LHCN-M2 (cell line): ENCODE measurements at regions not wholly inside any gene's neighbourhood (a gene's known extent, or its start where the extent isn't known, plus 50 kb on each side); places are given as distances from the start of the nearest gene placed in this dataset.
"Not testable (repeated sequence)": the region's sequence is repeated elsewhere in the genome, so short reads cannot be mapped to it uniquely, and the experiment has no call there.

Experiments
- DNase-seq: peaks from one replicate; pipeline ENCODE4 v3.0.0-alpha.2; 2012; ENCODE audit warnings: low read depth

GRCh38 chr1:221025956-221026355 is 146.7 kb downstream of the HLX start:
- DNase-seq, result peak; percentile 47

DNA sequence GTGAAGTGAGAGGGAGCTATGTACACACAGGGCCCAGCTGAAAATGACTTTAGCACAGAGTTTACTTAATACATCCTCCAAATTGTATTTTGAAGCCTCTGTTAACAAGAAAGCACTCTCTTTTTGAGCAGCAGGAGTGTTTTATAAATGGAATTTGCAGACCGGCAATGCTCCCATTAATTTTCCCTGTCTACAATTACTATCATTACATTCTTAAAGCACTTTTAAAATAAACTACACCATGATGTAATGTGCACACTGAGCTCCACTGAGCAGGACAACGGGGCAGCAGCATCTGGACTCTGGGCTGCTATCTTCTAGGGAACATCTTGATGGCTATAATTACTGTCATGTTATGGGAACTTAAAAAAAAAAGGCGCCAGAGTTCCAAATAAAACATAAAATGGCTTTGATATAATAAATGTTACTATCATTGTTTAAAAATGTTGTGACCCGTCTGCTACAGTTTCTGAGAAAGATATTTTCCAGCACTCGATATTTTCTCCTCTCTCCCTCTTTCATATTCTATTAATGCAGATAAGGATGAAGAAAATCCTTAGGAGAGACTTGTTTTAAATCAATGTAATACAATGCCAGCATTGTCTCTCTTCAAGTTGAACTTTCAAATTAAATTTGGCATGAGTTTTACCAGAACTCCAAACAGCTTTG is 150.9 kb downstream of the HLX start:
- DNase-seq, result no peak

GRCh38 chr1:221030990-221031389 is 151.7 kb downstream of the HLX start:
- no peak for DNase-seq

- peak; percentile 31 for DNase-seq
Observed at GRCh38 chr1:221031458-221032203, 152.4 kb downstream of the HLX start.

DNA sequence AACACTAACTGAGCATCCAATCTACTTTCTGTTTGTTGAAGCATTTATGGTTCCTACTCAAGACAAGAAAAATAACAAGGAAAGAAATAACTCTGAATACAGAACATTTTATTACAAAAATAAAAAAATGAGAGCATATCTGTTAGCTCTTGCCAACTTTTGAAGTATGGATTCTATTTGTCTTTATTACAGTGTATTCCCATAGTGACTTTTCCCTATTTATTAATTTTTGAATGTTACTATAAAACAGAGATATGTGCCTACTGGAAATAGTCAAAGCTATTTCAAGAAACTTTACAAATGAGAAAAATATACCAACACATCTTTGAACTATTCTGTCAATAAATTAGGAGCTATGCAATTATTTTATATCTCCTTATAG is 153.0 kb downstream of the HLX start:
- DNase-seq, result no peak

DNA sequence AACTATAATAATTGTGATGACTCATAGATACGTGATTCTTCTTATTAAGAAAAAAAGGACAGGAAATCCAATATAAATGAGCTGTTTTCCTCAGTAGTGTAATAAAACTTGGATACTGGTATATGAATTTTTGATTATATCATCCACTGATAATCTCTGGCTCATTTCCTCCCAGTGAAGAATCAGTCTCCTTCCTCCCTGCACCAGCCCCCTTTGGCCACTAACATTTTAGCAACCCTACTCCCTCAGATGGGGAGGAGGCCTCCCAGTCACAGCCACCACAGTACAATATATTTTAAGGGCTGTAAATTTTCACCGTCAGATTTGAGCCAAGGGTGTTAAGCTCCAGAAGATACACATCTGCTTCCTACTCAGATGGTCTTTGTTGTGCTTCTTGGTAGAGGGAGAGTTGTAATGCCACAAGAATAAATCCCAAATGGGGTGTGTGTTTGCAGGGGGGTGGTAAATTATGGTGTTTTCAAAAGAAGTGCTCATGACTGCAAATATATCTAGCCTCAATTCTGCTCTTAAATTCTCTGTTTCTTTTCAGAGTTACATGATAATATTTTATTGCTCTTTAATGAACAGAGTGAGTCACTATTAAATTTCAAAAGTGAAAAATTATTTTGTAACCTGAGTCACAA is 153.5 kb downstream of the HLX start:
- no peak for DNase-seq

DNA sequence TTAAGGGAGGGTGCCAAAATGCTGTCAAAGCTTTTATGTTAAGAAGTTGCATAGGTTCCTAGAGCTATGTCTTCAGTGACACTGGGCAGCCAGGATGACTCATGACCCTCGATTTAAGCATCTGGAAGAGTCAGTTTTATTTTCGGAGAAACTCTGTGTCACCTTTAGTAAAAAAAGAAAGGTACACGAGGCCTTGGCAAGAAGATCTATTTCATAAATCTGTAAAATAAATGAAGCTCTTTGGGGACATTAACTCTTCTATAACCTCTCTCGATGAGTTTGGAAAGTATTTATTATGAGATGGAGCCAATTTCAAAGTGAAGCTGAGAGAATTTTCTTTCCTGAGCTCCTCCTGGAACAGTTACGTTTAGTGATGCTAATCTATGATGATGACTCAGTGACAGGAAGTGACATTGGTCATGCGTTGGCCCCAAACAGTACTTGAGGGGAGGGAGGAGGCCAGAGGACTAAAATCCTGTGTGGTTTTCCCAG is 156.5 kb downstream of the HLX start:
- peak; percentile 71 for DNase-seq

DNA sequence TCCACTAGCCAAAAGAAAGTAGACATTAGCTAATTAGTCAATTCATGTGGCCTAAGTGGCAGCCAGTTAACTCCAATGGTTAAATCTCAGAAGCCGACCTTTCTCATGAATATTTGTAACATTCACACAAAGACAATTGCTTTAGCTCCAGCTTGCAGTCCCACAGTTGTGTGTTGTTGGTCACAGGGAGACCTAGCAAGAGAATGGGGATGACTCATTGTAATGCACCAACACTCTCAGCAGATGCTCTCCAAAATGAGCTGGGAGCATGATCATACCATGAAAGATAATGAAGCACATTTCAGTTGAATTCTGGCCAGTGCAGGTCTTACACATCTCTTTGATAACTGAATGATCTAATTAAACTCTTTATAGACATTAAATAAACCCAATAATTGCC is 160.4 kb downstream of the HLX start:
- DNase-seq, result peak; percentile 71

DNA sequence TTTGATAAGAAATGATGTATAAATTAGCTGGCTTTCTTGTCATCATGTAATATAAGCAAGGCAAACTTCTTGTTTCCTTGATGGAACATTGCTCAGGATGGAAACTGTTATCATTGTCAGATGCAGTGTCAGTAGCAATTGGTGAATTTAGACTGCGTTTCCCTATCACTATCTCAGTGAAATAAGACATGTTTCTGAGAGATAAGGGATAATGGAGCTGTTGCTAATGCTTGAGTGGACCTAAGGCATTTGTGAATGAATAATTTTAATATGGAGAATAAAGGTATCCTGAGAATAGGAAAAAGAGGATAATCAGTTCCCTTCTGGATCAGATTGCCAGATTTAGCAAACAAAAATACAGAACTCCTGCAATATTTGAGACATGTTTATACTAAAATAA is 160.9 kb downstream of the HLX start:
- no peak for DNase-seq

DNA sequence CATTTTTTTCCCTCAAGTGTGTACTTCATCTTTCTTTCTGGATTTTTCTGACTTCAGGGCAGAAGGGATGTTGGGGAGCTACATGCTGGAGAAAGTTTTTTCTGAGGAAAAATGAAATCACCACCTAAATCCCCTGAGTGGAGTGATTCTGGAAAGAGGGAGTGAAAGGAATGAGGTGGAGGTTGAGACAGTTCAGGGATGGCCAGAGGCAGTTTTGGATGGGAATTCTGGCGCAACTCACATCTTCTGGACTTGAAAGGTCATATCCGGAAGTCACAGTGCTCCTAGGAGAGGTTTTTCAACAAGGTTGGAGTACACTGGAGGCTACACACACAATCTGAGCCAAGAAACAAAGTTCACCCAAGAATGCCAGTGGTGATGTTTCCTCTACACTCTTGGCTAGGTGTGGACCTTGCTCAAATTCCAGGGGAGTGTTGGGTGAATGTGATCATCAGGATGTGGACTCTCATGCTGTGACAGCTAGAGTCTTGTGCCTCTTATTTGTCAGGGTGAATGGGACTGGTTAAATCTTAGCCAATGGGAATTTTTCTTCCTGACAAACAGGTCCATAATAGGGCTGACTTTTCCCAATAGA is 161.5 kb downstream of the HLX start:
- DNase-seq, result no peak

DNA sequence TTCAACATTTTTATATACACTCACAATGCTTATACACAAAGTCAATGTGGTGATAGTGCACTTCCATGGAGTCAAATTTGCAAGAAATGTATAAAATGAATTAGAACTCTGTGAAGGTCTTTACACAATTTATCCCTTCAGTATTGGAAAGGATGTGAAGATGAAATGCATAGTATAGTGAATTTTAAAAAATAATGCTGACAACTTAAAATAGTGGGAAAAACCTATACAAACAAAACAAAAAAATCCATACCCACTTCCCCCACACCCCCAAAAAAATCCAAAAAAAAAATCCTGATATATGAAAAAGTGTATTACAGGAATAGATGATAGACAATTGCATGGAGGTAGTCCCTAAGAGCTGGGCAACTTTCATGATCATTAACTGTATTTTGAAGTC is 165.3 kb downstream of the HLX start:
- no peak for DNase-seq

DNA sequence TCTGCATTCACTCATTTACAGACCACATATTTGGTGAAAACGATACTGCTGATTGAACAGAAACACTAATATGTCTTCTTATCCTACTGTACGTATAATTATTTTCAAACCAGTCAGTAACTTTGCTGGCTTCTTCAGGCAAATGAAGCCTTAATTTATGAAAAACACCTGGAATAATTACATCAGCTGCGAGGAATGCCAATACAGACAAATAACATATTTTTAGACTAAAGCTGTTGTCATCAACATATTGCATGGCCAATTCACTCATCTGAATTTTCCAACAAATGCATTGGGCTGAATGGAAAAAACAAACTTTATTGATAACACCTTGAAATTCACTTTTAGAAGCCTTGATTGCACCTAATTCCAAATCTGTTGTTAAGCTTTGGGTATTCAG is 165.9 kb downstream of the HLX start:
- no peak for DNase-seq

DNA sequence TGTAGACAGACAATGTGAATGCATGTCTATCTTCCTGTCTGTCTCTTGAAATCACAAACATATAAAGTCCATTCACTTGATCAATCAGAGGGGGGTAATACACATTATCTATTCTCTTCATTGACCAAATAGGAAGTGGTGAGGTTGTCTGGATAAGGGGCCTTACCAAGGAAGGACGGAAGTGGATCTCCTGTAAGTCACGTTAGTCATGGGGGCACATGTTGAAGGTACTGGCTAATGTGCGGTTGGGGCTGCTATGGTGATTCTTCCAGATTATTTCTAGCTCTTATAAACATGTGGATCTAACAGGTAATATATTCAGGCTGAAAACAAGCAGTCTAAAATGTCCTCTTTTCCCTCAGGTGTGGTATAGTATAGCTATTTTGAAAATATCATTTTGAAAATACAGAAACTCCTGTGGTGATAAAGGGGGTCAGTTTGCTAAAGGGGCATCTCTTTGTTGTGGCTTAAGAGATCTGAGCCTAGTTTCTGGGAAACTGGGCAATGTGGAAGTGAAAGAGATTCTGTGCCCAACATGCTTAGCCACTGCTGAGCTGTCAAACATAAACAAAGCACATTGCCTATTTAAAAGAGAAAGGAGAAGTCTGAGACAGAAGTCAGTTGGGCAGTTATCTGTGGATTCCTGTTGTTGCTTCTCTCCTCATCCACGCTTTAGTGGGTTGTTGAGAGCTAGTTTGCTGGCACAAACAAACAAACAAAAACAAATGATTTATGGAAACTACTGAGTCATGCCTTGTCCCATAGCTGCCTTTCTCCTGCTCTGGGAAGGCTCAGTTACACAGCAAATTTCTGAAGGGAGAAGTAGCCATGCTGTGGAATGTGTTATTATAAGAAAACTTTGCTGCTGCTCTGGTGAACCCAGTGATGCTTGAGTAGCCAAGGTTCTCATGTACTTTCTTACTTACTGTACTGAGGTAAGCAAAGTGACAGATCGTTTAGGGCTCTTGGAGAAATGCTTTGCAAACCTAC is 166.9 kb downstream of the HLX start:
- DNase-seq, result peak; percentile 29

DNA sequence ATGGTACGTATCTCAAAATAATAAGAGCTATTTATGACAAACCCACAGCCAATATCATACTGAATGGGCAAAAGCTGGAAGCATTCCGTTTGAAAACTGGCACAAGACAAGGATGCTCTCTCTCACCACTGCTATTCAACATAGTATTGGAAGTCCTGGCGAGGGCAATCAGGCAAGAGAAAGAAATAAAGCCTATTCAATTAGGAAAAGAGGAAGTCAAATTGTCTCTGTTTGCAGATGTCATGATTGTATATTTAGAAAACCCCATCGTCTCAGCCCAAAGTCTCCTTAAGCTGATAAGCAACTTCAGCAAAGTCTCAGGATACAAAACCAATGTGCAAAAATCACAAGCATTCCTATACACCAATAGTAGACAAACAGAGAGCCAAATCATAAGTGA is 172.1 kb downstream of the HLX start:
- not testable (repeated sequence) for DNase-seq

DNA sequence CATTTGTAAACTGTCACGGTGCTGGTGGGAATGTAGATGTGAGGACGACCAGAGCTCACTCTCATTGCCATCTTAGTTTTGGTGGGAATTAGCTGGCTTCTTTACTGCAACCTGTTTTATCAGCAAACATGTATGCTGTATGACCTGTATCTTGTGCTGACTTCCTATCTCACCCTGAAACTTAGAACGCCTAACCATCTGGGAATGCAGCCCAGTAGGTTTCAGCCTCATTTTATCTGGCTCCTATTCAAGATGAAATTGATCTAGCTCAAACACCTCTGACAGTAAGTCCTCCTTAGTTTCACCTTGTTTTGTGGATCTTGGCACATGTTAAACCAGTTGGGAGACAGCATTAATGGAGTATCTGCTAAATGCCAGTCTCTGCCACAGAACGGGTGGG is 174.6 kb downstream of the HLX start:
- no peak for DNase-seq

- no peak for DNase-seq
Observed at GRCh38 chr1:221059506-221059905, 180.3 kb downstream of the HLX start.

DNA sequence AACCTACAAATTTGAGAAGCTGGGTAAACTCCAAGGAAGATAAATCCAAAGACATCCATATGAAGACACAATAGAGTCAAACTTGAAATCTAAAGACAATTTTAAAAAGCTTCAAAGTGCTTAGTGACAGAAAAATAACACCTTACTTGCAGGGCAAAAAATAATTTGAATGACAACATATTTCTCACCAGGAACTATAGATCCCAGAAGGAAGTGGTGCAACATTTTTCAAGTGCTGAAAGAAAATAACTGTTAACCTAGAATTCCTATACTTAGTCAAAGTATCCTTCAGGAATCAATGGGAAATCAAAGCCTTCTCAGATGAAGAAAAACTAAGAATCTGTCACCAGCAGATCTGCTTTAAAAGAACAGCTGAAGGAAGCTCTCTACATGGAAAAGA is 184.4 kb downstream of the HLX start:
- DNase-seq, result no peak

GRCh38 chr1:221066351-221067001 is 187.2 kb downstream of the HLX start:
- DNase-seq, result no peak

- DNase-seq, result no peak
Observed at GRCh38 chr1:221067721-221068120, 188.5 kb downstream of the HLX start.

DNA sequence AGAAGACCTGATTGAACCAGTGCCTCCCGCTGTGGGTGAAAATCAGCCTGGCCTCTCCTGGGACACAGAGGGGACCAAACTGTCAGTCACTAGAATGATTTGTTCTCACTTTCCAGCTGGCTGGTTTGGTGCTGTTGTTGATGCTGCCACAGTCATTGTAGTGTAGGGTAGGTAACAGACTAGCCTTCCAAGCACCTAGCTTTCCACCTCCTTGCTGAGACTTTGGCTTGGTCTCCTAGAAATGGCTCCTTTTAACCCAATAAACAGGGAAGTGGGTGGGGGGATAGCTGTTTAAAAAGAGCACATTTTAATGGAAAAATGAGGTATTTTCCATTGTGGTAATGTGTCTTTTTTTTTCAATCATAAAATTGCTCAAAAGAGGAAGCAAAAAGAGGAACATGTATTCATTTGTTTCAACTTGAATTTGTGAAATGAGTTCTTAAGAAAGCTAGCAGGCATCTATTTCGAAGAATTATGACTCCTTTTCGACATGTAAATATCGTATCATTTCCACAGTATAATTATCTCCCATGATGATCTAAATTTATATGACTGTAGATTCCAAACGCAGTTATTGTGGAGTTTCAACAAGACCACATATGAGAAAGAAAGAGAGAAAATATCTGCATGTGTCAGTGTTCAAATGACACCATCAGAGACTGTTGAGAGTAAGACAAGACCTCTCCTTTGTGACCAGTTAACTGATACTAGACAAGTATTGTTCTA is 190.1 kb downstream of the HLX start:
- no peak for DNase-seq
